ENCODE measurements at regions not wholly inside any gene's neighbourhood (a gene's known extent, or its start where the extent isn't known, plus 50 kb on each side); places are given as distances from the start of the nearest gene placed in this dataset.

GRCh38 chr1:234745844-234746797 lies 136.1 kb upstream of the IRF2BP2 start:
- DNase-seq, result no peak

GRCh38 chr1:234745276-234745675 lies 135.3 kb upstream of the IRF2BP2 start:
- DNase-seq, result no peak

GRCh38 chr1:234743791-234744611 lies 134.0 kb upstream of the IRF2BP2 start:
- no peak for DNase-seq

GRCh38 chr1:234742622-234743021 lies 132.6 kb upstream of the IRF2BP2 start:
- no peak for DNase-seq

- DNase-seq, result no peak
Measured at GRCh38 chr1:234737967-234738314, 128.0 kb upstream of the IRF2BP2 start.

- no peak for DNase-seq
Measured at GRCh38 chr1:234735916-234736315, 125.9 kb upstream of the IRF2BP2 start.

GRCh38 chr1:234735476-234735875 lies 125.5 kb upstream of the IRF2BP2 start:
- no peak for DNase-seq

GRCh38 chr1:234734869-234735268 lies 124.9 kb upstream of the IRF2BP2 start:
- no peak for DNase-seq

GRCh38 chr1:234734412-234734835 lies 124.4 kb upstream of the IRF2BP2 start:
- no peak for DNase-seq

- DNase-seq, result no peak
Measured at GRCh38 chr1:234733427-234733826, 123.4 kb upstream of the IRF2BP2 start.

GRCh38 chr1:234732671-234733390 lies 122.9 kb upstream of the IRF2BP2 start:
- no peak for DNase-seq

- no peak for DNase-seq
Measured at GRCh38 chr1:234732260-234732659, 122.3 kb upstream of the IRF2BP2 start.

- peak; percentile 69 for DNase-seq
Measured at GRCh38 chr1:234731569-234732085, 121.6 kb upstream of the IRF2BP2 start.

GRCh38 chr1:234730770-234731568 lies 121.0 kb upstream of the IRF2BP2 start:
- DNase-seq, result peak; percentile 73

- DNase-seq, result no peak
Measured at GRCh38 chr1:234730475-234730769, 120.4 kb upstream of the IRF2BP2 start.

- DNase-seq, result peak; percentile 65
Measured at GRCh38 chr1:234729561-234730474, 119.8 kb upstream of the IRF2BP2 start.

- DNase-seq, result no peak
Measured at GRCh38 chr1:234728740-234729139, 118.8 kb upstream of the IRF2BP2 start.

- no peak for DNase-seq
Measured at GRCh38 chr1:234727018-234727940, 117.3 kb upstream of the IRF2BP2 start.

- DNase-seq, result no peak
Measured at GRCh38 chr1:234726359-234726943, 116.5 kb upstream of the IRF2BP2 start.

Measured in hematopoietic multipotent progenitor cell treated with erythropoietin and hydrocortisone succinate and interleukin-3 and kit ligand, for 4 days (in vitro differentiated cells).